H9 (cell line): ENCODE measurements at regions not wholly inside any gene's neighbourhood (a gene's known extent, or its start where the extent isn't known, plus 50 kb on each side); places are given as distances from the start of the nearest gene placed in this dataset.

Experiments
- DNase-seq: peaks from one replicate; pipeline ENCODE4 v3.0.0-alpha.2; 2017
- H2AFZ ChIP-seq: one replicate; pipeline ENCODE4 v1.6.1; 2013; ENCODE audit warnings: mild to moderate bottlenecking, low read length, control low read depth, moderate library complexity
- H2AK5ac ChIP-seq: 2 replicates; pipeline ENCODE4 v1.6.1; 2013; ENCODE audit warnings: low read length, control low read depth, mixed read lengths; ENCODE audit not compliant: insufficient read length
- H2BK120ac ChIP-seq: one replicate; pipeline ENCODE4 v1.6.1; 2013; ENCODE audit warnings: low read depth, mild to moderate bottlenecking, low read length, control low read depth, inconsistent platforms; ENCODE audit not compliant: poor library complexity, severe bottlenecking
- H2BK12ac ChIP-seq: 2 replicates; pipeline ENCODE4 v1.6.1; 2013; ENCODE audit warnings: low read length, control low read depth, mixed read lengths, low read depth; ENCODE audit not compliant: insufficient read length
- H2BK15ac ChIP-seq: 2 replicates; pipeline ENCODE4 v1.6.1; 2013; ENCODE audit warnings: low read depth, low read length, control low read depth
- H2BK20ac ChIP-seq: one replicate; pipeline ENCODE4 v1.6.1; 2013; ENCODE audit warnings: low read depth, mild to moderate bottlenecking, low read length, control low read depth, inconsistent platforms; ENCODE audit not compliant: poor library complexity, severe bottlenecking
- H2BK5ac ChIP-seq: 2 replicates; pipeline ENCODE4 v1.6.1; 2013; ENCODE audit warnings: low read length, control low read depth, mixed read lengths; ENCODE audit not compliant: insufficient read length
- H3K14ac ChIP-seq: 2 replicates; pipeline ENCODE4 v1.6.1; 2013; ENCODE audit warnings: low read length, control low read depth; ENCODE audit not compliant: insufficient read depth
- H3K18ac ChIP-seq: 2 replicates; pipeline ENCODE4 v1.6.1; 2013; ENCODE audit warnings: low read depth, mild to moderate bottlenecking, mixed read lengths, low read length, control low read depth; ENCODE audit not compliant: insufficient read length
- H3K23ac ChIP-seq: 2 replicates; pipeline ENCODE4 v1.6.1; 2013; ENCODE audit warnings: low read length, control low read depth, mixed read lengths, low read depth; ENCODE audit not compliant: insufficient read length
- H3K23me2 ChIP-seq: 2 replicates; pipeline ENCODE4 v1.6.1; 2013; ENCODE audit warnings: low read depth, mild to moderate bottlenecking, mixed read lengths, low read length, control low read depth; ENCODE audit not compliant: insufficient read length, poor library complexity, severe bottlenecking
- H3K27ac ChIP-seq: 2 replicates; pipeline ENCODE4 v1.5.1; 2013; ENCODE audit warnings: low read length, control low read depth, mixed read lengths, low read depth; ENCODE audit not compliant: insufficient read length
- H3K27me3 ChIP-seq: 2 replicates; pipeline ENCODE4 v1.6.1; 2013; ENCODE audit warnings: low read length, control low read depth, inconsistent platforms; ENCODE audit not compliant: insufficient read depth
- H3K4ac ChIP-seq: 2 replicates; pipeline ENCODE4 v1.6.1; 2013; ENCODE audit warnings: low read depth, mild to moderate bottlenecking, control low read depth, inconsistent platforms, low read length, moderate library complexity
- H3K4me1 ChIP-seq: 2 replicates; pipeline ENCODE4 v1.6.1; 2013; ENCODE audit warnings: low read length, control low read depth, inconsistent platforms; ENCODE audit not compliant: insufficient read depth
- H3K4me2 ChIP-seq: 2 replicates; pipeline ENCODE4 v1.6.1; 2013; ENCODE audit warnings: low read length, control low read depth, mixed read lengths; ENCODE audit not compliant: insufficient read length, insufficient read depth
- H3K56ac ChIP-seq: 2 replicates; pipeline ENCODE4 v1.6.1; 2013; ENCODE audit warnings: low read depth, mild to moderate bottlenecking, mixed read lengths, low read length, control low read depth; ENCODE audit not compliant: insufficient read length
- H3K79me1 ChIP-seq: 2 replicates; pipeline ENCODE4 v1.6.1; 2013; ENCODE audit warnings: low read depth, mild to moderate bottlenecking, moderate library complexity, low read length, control low read depth, inconsistent platforms; ENCODE audit not compliant: insufficient read depth, poor library complexity, severe bottlenecking
- H3K79me2 ChIP-seq: 2 replicates; pipeline ENCODE4 v1.6.1; 2013; ENCODE audit warnings: low read length, control low read depth, inconsistent platforms; ENCODE audit not compliant: insufficient read depth
- H3K9ac ChIP-seq: 2 replicates; pipeline ENCODE4 v1.6.1; 2013; ENCODE audit warnings: low read length, control low read depth, mixed read lengths; ENCODE audit not compliant: insufficient read length; ENCODE audit errors: extremely low read depth
- H3K9me3 ChIP-seq: one replicate; pipeline ENCODE4 v1.6.1; 2013; ENCODE audit warnings: low read depth, low read length, inconsistent platforms; ENCODE audit not compliant: control insufficient read depth
- H3T11ph ChIP-seq: one replicate; pipeline ENCODE4 v1.6.1; 2013; ENCODE audit warnings: mild to moderate bottlenecking, low read length, control low read depth, inconsistent platforms
- H4K20me1 ChIP-seq: one replicate; pipeline ENCODE4 v1.6.1; 2013; ENCODE audit not compliant: control insufficient read depth, insufficient read length, insufficient read depth
- H4K5ac ChIP-seq: 2 replicates; pipeline ENCODE4 v1.6.1; 2013; ENCODE audit warnings: low read depth, mild to moderate bottlenecking, mixed read lengths, low read length, control low read depth; ENCODE audit not compliant: insufficient read length
- H4K8ac ChIP-seq: replicated peaks from 2 replicates; pipeline ENCODE4 v1.6.1; 2013; ENCODE audit warnings: low read length, control low read depth, mixed read lengths, low read depth; ENCODE audit not compliant: insufficient read length
- H4K91ac ChIP-seq: 2 replicates; pipeline ENCODE4 v1.6.1; 2013; ENCODE audit warnings: low read depth, mild to moderate bottlenecking, moderate library complexity, mixed read lengths, low read length, control low read depth; ENCODE audit not compliant: insufficient read length
- H3K27ac Mint-ChIP-seq, 3 experiments: 2 replicates in 2 of 3; 3 replicates in 1 of 3; pipeline ENCODE4 v1.8.0; 2020 to 2021; ENCODE audit warnings: mixed read lengths in 3 of 3, mild to moderate bottlenecking in 1 of 3, moderate library complexity in 1 of 3
- H3K27me3 Mint-ChIP-seq: 2 replicates; pipeline ENCODE4 v1.8.0; 2021; ENCODE audit warnings: low read depth, mild to moderate bottlenecking, moderate library complexity, mixed read lengths
- H3K36me3 Mint-ChIP-seq, 3 experiments: 2 replicates in 2 of 3; 3 replicates in 1 of 3; pipeline ENCODE4 v1.8.0; 2020 to 2021; ENCODE audit warnings: low read depth in 3 of 3, mixed read lengths in 3 of 3; ENCODE audit not compliant: insufficient read depth in 1 of 3
- H3K4me1 Mint-ChIP-seq, 2 experiments: 2 replicates each; pipeline ENCODE4 v1.8.0; 2020; ENCODE audit warnings: mixed read lengths in 2 of 2
- H3K4me3 Mint-ChIP-seq, 2 experiments: 2 replicates in 1 of 2; 3 replicates in 1 of 2; pipeline ENCODE4 v1.8.0; 2020 to 2021; ENCODE audit warnings: mild to moderate bottlenecking in 2 of 2, mixed read lengths in 2 of 2, moderate library complexity in 1 of 2
- H3K9me3 Mint-ChIP-seq, 2 experiments: 2 replicates in 1 of 2; 3 replicates in 1 of 2; pipeline ENCODE4 v1.8.0; 2020; ENCODE audit warnings: mild to moderate bottlenecking in 2 of 2, mixed read lengths in 2 of 2, moderate library complexity in 1 of 2
- CTCF ChIP-seq: fragments of 200-600 bp; sonication (generic); conservative IDR thresholded peaks from 3 replicates; pipeline ENCODE4 v1.8.0; 2021; ENCODE audit warnings: antibody characterized with exemption, mild to moderate bottlenecking
- WGBS: extraction: QIAGEN DNeasy Blood & Tissue Kit; methylation state at CpG from one replicate; pipeline ENCODE4 v1.1.7; 2013; ENCODE audit warnings: missing lambda C conversion rate, low lambda C conversion rate, mixed read lengths; ENCODE audit not compliant: insufficient read length; ENCODE audit errors: extremely low coverage; 5-methylcytosine and 5-hydroxymethylcytosine counted together

DNA sequence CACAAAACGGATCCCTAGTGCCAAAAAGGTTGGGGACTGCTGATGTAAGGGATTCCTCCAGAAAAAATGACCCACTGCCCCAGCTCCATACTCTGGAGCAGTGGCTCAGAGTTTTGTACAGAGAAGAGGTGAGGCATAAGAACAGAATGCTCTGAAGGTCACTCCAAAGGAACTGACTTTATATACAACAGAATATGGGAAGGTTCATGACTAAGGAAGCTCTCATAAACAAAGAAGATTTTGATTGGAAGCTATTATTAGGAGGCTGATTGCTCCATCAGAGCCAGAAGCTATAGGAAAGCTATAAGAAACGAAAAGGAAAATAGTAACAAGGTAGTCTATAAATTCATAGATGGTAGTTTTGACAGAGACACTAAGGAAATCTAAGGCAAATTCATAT, 203.1 kb downstream of the SLC7A11 start:
- no peak overlapping the region for H2BK120ac ChIP-seq
- H2BK12ac ChIP-seq, result no peak overlapping the region
- no peak overlapping the region for H2BK15ac ChIP-seq
- H4K8ac ChIP-seq, result no peak overlapping the region
- Mint-ChIP-seq H3K9me3 (no peaks in the 10 kb centered on the region), H3K4me3 (no peak overlapping the region), H3K4me1 (peaks cover 0 to 3% of the 10 kb centered on the region in 2 experiments; a peak in 2 of 4 replicates), H3K27ac (no peak overlapping the region), H3K27me3 (no peaks in the 10 kb centered on the region), H3K36me3 (no peaks in the 10 kb centered on the region)
- no peak overlapping the region for H3K23ac ChIP-seq
- no peak overlapping the region for H3K4me2 ChIP-seq
- H3K4me1 ChIP-seq, result no peaks in the 10 kb centered on the region; the same call in 1 of the 2 replicates
- H4K91ac ChIP-seq, result no peak overlapping the region
- H4K5ac ChIP-seq, result no peak overlapping the region
- no peaks in the 10 kb centered on the region for H3K23me2 ChIP-seq
- no peak for TF ChIP-seq CTCF
- no peaks in the 10 kb centered on the region for H3K9me3 ChIP-seq
- no peak overlapping the region for H3K56ac ChIP-seq
- no peak overlapping the region for H3K18ac ChIP-seq
- no peak overlapping the region for H2BK20ac ChIP-seq
- DNase-seq, result no peak
- no peak overlapping the region for H2BK5ac ChIP-seq
- H2AFZ ChIP-seq, result no peak overlapping the region
- no peaks in the 10 kb centered on the region for H3K79me2 ChIP-seq
- no peak overlapping the region for H3K14ac ChIP-seq
- H3K9ac ChIP-seq, result no peak overlapping the region
- H4K20me1 ChIP-seq, result no peaks in the 10 kb centered on the region
- H3K79me1 ChIP-seq, result no peaks in the 10 kb centered on the region
- H3K27ac ChIP-seq, result no peak overlapping the region
- no peak overlapping the region for H2AK5ac ChIP-seq
- H3K27me3 ChIP-seq, result no peaks in the 10 kb centered on the region
- H3T11ph ChIP-seq, result no peak overlapping the region
- H3K4ac ChIP-seq, result no peak overlapping the region
- no CpG with 5 or more reads among the region's 2 CpGs for WGBS
